Ascending aorta (tissue), 2 donors: ENCODE measurements at regions not wholly inside any gene's neighbourhood (a gene's known extent, or its start where the extent isn't known, plus 50 kb on each side); places are given as distances from the start of the nearest gene placed in this dataset.

Experiments
- DNase-seq, 2 donors: peaks; one replicate each; pipeline ENCODE4 v3.0.0-alpha.2; 2019; ENCODE audit warnings: low spot score in 2 of 2
- H3K27ac ChIP-seq, 2 donors: fragments of 200-600 bp; sonication (generic); one replicate each; pipeline ENCODE4 v1.5.1; 2016 to 2017; ENCODE audit warnings: mild to moderate bottlenecking in 1 of 2
- H3K27me3 ChIP-seq: fragments of 200-600 bp; sonication (generic); one replicate; pipeline ENCODE4 v1.5.1; 2017
- H3K36me3 ChIP-seq, 2 donors: fragments of 200-600 bp; sonication (generic); one replicate each; pipeline ENCODE4 v1.5.1; 2016
- H3K4me1 ChIP-seq, 2 donors: fragments of 200-600 bp; sonication (generic); one replicate each; pipeline ENCODE4 v1.5.1; 2016 to 2017; ENCODE audit warnings: mild to moderate bottlenecking in 1 of 2
- H3K4me3 ChIP-seq, 2 donors: fragments of 200-600 bp; sonication (generic); one replicate each; pipeline ENCODE4 v1.5.1; 2016 to 2017; ENCODE audit warnings: mild to moderate bottlenecking in 1 of 2
- H3K9me3 ChIP-seq, 2 donors: fragments of 200-600 bp; sonication (generic); one replicate each; pipeline ENCODE4 v1.5.1; 2016
- intact Hi-C: fragments of 100-400 bp; cut with DNase I; formaldehyde crosslinking; loops from one replicate; pipeline ENCODE4 v1.15.1; 2023
- TF ChIP-seq, protein P1 (sequence below), 3 experiments: fragments of 200-600 bp in 2 of 3; fragments of 450-650 bp in 1 of 3; sonication (generic) in 2 of 3; IDR thresholded peaks; one replicate each; pipeline ENCODE4 v1.5.1; 2016 to 2019; ENCODE audit warnings: antibody characterized with exemption in 3 of 3, mild to moderate bottlenecking in 1 of 3, moderate library complexity in 1 of 3

DNA sequence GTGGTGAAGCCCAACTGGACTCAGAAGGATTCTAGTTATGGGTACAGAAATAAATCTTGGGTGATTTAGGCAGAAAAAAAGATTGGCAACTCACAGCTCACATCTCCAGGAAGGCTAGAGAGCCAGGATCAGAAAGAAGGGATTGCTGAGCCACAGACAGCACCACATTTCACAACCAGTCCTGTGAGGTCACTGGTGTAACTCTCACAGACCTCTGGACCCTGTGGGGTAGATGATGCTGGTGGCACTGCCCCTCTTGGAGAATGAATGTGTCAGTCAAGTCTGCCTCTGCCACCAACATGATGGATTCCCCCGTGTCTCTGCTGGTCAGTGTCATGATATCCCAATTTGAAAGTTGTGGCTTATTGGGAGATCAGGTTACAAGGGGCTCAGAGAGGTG, 70.9 kb upstream of the HMCN1 start:
- no peak overlapping the region for H3K4me3 ChIP-seq
- H3K9me3 ChIP-seq: no peaks in the 10 kb centered on the region
- H3K27me3 ChIP-seq: no peaks in the 10 kb centered on the region
- intact Hi-C loops: no loop called here
- DNase-seq: no peak
- no peak overlapping the region for H3K27ac ChIP-seq
- no peaks in the 10 kb centered on the region for H3K4me1 ChIP-seq
- TF ChIP-seq, protein P1, sequence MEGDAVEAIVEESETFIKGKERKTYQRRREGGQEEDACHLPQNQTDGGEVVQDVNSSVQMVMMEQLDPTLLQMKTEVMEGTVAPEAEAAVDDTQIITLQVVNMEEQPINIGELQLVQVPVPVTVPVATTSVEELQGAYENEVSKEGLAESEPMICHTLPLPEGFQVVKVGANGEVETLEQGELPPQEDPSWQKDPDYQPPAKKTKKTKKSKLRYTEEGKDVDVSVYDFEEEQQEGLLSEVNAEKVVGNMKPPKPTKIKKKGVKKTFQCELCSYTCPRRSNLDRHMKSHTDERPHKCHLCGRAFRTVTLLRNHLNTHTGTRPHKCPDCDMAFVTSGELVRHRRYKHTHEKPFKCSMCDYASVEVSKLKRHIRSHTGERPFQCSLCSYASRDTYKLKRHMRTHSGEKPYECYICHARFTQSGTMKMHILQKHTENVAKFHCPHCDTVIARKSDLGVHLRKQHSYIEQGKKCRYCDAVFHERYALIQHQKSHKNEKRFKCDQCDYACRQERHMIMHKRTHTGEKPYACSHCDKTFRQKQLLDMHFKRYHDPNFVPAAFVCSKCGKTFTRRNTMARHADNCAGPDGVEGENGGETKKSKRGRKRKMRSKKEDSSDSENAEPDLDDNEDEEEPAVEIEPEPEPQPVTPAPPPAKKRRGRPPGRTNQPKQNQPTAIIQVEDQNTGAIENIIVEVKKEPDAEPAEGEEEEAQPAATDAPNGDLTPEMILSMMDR (IDR thresholded peaks at IDR 0.05): no peak
- H3K36me3 ChIP-seq: no peaks in the 10 kb centered on the region

DNA sequence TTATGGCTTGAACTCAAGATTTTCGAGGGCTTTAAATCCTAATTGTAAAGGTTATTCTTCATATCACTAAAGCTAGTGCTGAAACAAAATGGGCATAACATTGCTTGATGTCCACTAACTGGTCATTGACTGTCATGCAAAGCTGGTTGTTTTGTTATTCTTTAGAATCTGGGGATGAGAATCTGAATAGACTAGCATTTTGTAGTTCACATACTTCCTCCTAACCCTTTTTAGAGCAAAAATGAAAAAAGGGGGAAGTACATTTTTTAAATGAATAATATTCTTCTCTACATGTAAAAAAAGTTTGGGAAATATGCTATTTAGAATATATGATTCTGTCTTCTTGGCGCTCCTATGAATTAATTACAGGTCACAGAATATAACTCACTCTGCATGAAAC, 72.2 kb upstream of the HMCN1 start:
- no peaks in the 10 kb centered on the region for H3K9me3 ChIP-seq
- no peaks in the 10 kb centered on the region for H3K36me3 ChIP-seq
- DNase-seq: no peak
- H3K27me3 ChIP-seq: no peaks in the 10 kb centered on the region
- intact Hi-C loops: no loop called here
- H3K4me1 ChIP-seq: no peaks in the 10 kb centered on the region
- TF ChIP-seq, protein P1 (IDR thresholded peaks at IDR 0.05): no peak
- no peak overlapping the region for H3K27ac ChIP-seq
- H3K4me3 ChIP-seq: no peak overlapping the region

DNA sequence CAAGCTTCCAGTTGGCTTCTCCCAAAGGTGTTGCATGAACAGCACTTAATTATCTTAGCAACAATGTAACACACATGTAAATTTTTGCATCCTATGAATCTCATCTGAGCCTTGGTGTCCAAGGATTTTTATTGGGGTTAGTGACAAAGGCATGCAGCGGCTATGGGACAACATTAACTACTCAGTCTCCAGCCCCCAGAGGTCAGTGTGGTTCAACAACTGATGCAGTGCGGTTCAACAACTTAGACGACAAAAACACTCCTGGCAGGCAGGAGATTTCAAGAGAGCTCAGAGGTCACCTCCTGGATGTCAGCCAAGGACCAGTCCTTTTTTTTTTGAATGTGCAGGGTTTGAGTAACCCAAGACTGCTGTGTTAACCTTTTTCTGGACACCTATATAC, 77.5 kb upstream of the HMCN1 start:
- Histone ChIP-seq H3K36me3 (no peaks in the 10 kb centered on the region), H3K4me3 (no peak overlapping the region), H3K9me3 (no peaks in the 10 kb centered on the region), H3K27ac (no peak overlapping the region), H3K27me3 (no peaks in the 10 kb centered on the region), H3K4me1 (no peaks in the 10 kb centered on the region)
- no peak for DNase-seq
- TF ChIP-seq, protein P1 (IDR thresholded peaks at IDR 0.05): no peak
- intact Hi-C loops: no loop called here

DNA sequence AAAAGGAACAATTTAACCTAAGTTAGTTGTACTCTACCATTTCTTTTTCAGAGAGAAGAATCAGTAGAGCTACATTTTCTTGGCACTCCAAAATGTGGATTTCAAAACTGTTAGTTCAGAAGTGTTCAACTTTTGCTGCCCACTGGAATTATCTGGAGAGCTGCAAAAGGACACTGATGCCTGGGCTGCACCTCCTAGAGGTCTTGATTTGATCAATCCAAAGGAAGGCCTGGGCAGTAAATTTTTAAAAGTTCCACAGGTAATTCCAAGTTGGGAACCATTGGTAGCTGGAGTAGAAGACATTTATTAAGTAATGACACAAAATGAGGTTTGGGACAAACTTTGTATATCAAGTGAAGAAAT, 79.3 kb upstream of the HMCN1 start:
- Histone ChIP-seq H3K4me3 (no peak overlapping the region), H3K27me3 (no peaks in the 10 kb centered on the region), H3K9me3 (no peaks in the 10 kb centered on the region), H3K27ac (no peak overlapping the region), H3K4me1 (no peaks in the 10 kb centered on the region), H3K36me3 (no peaks in the 10 kb centered on the region)
- no peak for DNase-seq
- intact Hi-C loops: no loop called here
- TF ChIP-seq, protein P1 (IDR thresholded peaks at IDR 0.05): no peak

DNA sequence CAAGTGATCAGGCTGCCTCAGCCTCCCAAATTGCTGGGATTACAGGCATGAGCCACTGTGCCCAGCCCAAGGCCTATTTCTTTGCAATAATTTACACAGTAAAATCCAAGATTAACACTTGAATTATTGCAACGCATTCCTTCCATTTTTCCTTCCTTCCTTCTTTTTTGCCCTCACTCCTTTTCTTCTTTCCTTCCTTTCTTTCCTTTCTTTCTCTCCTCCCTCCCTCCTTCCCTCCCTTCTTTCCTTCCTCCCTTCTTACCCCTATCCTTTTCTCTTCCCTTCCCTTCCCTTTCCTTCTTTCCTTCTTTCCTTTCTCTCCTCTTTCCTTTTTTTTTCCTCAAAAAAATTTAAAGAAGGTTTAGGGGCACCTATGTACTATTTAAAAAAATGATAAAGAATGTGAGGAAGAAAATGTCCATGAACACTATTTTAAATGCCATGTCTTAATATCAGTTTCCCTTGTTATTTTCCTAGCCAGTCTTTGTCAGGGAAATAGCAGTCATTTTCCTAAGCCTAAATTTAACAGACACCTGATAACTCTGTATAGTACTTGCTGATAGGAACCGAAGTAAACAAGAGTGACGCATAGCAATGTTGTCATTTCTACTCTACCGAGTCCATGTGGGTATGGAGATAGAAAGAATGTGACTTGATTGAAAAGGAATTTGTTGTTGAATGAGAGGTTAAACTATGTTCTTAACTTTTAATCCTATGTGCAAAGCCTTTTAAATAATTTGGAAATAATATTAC, 79.8 kb upstream of the HMCN1 start:
- Histone ChIP-seq H3K4me3 (no peak overlapping the region), H3K9me3 (no peaks in the 10 kb centered on the region), H3K4me1 (no peaks in the 10 kb centered on the region), H3K27ac (no peak overlapping the region), H3K36me3 (no peaks in the 10 kb centered on the region), H3K27me3 (no peaks in the 10 kb centered on the region)
- DNase-seq: no peak
- intact Hi-C loops: no loop called here
- TF ChIP-seq, protein P1 (IDR thresholded peaks at IDR 0.05): no peak

DNA sequence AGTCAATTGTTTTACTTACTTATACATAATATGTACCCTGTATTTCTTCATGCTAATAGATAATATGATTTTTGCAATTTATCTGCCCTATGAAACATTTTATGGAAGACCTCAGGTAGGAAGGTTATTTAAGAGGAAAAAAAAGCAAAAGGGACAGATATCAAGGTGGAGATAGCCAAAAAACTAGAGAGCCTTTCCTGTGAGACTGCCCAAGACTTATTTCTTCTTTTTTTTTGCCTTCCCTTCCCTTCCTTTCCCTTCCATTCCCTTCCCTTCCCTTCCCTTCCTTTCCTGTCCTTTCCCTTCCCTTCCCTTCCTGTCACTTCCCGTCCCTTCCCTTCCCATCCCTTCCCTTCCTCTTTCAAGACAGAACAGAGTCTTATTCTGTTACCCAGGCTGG, 80.6 kb upstream of the HMCN1 start:
- Histone ChIP-seq H3K36me3 (no peaks in the 10 kb centered on the region), H3K9me3 (no peaks in the 10 kb centered on the region), H3K27me3 (no peaks in the 10 kb centered on the region), H3K4me3 (no peak overlapping the region), H3K4me1 (no peaks in the 10 kb centered on the region), H3K27ac (no peak overlapping the region)
- DNase-seq: no peak
- TF ChIP-seq, protein P1 (IDR thresholded peaks at IDR 0.05): no peak
- intact Hi-C loops: no loop called here
